Activated CD4-positive, alpha-beta T cell treated with anti-CD3 and anti-CD28 coated beads, Interleukin-2, amount 50 U/mL, for 4 hours (primary cell): ENCODE measurements at regions not wholly inside any gene's neighbourhood (a gene's known extent, or its start where the extent isn't known, plus 50 kb on each side); places are given as distances from the start of the nearest gene placed in this dataset.
"Not testable (repeated sequence)": the region's sequence is repeated elsewhere in the genome, so short reads cannot be mapped to it uniquely, and the experiment has no call there.

Source experiments
- DNase-seq, 2 experiments: peaks; one replicate each; pipeline ENCODE4 v3.0.0-alpha.2; 2020

DNA sequence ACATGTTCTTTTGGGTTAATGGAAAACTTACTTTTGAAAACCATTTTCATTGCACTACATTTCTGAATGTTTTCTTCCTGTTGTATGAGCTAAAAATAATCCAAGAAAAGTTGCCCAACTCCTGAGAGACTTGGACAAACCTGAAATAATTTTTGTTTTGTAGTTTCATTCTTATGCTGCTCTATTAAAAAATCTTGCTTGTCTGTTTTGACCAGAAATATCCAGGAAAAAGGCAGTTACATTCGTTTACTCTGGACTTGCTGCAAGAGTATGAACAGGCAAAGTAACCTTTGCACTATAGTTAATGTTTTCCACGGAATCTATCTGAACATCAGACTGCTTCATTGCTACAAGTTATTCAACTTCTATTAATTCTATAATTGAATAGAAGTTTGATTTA is 200.1 kb upstream of the DAB2 start:
- no peak for DNase-seq

DNA sequence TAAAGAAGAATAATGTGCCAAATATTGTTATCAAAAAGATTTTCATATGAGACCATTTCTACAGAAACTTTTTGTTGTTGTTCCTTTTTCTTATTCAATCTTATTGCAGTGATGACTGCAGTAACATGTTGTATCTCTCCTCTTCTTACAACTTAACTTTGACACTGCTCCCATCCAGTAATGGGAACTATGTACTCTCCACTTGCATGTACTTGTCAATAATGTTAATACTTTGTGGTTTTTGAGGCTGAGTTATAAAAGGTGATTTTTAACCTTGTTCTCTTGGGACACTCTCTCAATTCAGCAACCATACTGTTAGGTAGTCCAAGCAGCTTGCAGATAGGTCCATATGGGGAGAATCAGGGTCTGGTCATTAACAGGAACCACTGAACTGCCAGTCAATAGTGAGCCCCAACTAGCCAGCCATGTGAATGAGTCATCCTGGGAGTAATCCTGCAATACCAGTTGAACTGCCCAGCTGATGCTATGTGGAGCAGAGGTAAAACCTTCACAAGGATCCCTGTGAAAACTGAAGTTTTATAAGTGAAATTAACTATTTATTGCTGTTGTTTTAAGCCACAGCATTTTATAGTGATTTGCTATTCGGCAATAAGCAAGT is 199.6 kb upstream of the DAB2 start:
- DNase-seq: no peak

DNA sequence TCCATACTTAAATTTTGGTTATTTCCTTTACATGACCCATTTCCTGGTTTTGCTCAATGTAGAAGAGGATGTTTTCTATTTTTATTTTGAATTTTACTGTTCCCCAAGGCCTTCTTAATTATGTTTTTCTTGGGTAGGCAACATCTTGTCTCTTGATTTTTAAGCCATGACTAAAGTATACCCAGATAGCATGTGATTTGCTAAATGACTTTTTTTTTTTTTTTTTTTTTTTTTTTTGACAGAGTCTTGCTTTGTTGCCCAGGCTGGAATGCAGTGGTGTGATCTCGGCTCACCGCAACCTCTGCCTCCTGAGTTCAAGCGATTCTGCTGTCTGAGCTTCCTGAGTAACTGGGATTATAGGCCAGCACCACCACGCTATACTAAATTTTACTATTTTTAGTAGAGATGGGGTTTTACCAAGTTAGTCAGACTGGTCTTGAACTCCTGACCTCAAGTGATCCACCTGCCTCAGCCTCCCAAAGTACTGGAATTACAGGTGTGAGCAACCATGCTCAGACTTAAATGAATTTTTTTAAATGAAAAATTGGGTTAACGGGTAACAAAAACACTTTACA is 198.6 kb upstream of the DAB2 start:
- no peak for DNase-seq

DNA sequence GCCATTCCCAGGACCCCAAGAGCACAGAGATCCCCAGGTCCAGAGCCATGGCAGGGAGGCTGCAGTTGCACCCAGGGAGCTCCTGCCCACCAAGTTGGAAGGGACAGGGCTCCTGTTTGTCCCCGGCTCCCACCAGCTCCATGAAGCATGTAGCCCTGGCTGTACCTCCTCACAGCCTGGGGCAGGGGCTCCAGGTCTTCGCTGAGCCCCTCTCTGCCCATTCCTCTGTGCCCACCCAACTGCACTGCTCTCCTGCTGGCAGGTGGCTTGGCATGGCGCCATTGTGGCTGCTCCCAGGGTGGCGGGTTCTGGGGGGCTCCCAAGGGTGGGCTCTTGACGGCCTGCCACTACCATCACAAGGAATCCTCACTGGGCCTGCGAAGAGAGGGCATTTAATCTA is 197.5 kb upstream of the DAB2 start:
- DNase-seq: no peak

DNA sequence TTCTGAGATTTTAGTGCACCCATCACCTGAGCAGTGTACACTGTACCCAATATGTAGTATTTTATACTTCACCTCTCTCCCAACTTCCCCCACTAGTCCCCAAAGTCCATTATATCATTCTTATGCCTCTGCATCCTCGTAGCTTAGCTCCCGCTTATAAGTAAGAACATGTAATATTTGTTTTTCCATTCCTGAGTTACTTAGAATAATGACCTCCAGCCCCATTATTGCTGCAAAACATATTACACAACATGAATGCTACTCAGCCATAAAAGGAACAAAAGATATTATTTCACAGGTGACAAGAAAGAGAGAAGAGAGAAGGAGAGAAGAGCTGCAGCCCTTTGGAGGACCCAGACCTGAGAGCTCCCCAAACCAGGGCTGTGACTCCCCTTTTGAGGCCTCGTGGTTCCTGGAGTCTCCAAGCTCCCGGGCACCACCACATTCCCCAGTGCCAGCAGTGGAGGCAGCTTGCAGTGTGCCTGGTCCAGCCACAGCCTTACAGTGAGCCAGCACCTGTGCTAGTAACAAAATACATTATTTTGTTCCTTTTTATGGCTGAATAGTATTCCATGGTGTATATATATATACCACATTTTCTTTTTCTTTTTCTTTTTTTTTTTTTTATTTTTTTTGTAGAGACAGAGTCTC is 194.5 kb upstream of the DAB2 start:
- DNase-seq: no peak

DNA sequence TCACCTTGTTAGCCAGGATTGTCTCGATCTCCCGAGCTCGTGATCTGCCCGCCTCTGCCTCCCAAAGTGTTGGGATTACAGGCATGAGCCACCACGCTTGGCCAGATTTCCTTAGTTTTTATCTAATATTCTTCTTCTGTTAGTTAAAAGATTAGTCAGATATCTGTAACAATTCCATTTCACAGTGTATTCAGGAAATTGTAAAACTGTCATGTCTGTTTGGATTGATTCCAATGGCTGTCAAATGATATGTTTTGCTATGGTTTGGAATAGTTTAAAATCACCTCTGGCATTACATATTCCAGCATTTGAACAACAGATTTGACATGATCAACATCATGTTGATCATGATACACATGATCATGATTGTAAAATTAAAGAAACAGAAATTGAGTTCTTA is 193.6 kb upstream of the DAB2 start:
- DNase-seq: no peak

DNA sequence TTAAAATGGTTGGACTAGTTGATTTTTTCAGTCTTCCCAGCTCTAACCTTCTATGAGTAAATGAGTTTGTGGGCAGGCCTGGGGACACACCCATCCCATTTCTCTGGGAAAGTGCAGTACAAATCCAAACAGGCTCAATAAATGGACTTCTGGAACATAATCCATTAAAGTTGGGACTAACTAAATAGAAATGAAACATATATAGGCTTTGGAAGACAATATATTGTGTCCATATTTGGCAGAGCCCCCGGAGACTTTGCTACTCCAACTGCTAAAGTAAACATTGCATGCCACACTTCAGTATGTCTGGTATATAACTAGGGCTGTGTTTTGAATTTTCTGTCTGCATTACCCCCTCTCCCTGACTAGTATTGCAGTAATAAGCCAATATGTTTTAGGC is 191.4 kb upstream of the DAB2 start:
- no peak for DNase-seq

DNA sequence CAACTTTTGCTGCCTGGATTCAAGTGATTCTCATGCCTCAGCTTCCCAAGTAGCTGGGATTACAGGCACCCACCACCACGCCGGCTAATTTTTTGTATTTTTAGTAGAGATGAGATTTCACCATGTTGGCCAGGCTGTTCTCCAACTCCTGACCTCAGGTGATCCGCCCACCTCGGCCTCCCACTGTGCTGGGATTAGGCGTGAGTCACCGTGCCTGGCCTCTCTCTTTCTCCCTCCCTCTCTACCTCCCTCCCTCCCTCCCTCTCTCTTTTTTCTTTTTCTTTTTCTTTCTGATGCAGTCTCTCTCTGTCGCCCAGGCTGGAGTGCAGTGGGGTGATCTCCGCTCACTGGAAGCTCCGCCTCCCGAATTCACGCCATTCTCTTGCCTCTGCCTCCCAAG is 186.3 kb upstream of the DAB2 start:
- DNase-seq: not testable (repeated sequence)

DNA sequence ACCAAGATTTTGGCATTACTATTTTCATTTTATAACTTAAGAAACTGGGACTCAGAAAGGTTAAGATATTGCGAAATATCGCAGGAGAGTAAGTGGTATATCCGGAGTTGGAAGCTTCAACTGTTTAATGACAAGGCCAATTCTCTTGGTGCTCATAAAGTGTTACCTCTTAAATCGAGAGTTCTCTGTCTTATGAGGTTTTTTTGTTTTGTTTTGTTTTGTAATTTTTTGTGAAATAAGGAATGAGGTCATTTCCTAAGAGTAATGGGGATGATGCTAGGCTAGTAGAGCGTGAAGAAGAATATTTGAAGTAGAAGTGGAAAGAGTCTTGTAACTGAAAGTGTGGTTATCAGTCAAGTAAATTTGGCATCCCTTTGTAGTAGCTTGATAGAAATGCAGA is 183.2 kb upstream of the DAB2 start:
- no peak for DNase-seq

DNA sequence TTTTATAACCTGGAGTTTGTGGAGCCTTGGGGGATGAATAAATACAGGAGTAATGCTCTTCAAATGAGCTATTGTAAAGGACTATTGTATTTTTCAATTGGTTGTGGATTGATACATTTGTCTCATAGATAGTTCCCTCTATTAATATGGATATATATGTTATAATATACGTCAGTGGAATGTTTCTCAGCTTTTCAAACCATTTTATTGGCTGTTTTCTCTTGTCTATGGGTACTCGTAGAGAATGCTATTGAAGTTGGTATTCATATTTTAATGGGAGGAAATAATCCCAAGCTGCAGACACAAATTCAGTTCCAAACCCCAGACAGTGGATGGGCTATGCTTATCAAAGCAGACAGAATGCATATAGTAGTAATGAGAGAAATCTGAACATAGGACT is 181.8 kb upstream of the DAB2 start:
- DNase-seq: no peak

DNA sequence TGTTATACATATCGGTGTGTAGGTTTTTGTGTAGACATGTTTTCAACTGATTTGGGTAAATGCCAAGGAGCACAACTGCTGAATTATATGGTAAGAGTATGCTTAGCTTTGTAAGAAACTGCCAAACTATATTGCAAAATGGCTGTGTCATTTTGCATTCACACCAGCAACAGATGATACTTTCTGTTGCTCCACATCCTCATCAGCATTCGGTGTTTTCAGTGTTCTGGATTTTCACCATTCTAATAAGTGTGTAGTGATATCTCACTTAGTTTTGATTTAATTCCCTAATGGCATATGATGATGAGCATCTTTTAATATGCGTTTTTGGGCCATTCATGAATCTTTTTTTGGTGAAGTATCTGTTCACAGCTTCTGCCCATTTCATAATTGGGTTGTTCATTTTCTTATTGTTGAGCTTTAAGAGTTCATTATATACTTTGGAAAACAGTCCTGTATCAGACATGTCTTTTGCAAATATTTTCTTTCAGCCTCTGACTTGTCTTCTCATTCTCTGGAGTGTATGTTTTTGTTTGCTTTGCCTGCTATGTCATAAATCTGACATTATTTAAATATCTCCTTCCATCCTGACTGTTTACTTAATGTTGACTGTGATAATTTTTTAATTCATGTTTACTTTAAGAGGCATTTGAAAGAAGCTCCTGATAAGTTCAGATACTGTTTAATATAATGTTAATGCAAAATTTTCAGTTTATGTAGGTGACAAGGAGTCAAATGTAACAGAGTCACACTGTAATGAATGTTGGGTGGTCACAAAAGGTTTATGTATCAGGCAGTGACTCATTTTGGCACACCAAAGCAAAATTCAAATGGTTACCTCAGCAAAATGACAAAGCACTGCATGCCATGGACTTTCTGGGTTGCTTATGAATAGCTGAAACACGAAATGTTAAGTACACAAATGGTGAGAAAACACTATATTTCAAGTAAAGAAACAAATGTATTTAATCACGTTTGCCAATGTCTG is 181.1 kb upstream of the DAB2 start:
- no peak for DNase-seq

DNA sequence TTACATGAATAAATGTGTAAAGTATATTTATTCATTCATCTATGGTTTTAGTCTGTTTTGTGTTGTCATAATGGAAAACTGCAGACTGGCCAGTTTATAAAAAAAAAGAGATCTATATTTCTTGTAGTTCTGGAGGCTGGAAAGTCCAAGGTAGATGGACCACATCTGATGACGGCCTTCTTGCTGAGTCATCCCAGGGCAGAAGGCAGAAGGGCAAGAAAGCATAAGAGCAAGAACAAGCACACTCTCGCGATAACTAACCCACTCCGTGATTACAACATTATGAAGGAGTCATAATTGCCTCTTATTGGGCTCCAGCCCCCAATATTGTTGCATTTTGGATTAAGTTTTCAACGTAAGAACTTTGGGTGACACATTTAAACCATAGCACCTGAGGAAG is 180.4 kb upstream of the DAB2 start:
- DNase-seq: no peak

DNA sequence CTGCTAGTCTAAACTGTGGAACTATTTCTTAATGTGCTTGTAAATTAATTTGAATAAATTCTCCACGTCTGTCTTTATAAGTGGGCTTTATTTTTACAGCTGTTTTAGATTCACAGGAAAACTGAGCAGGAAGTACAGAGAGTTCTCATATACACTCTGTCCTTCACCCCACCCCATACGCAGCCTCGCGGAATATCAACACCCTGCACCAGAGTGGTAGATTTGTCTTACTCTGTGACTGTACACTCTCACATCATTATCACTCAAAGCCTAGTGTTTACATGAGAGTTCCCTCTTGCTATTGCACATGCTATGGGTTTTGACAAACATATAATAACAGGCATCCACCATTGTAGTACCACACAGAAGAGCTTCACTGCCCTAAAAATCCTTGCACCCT is 179.7 kb upstream of the DAB2 start:
- DNase-seq: no peak

DNA sequence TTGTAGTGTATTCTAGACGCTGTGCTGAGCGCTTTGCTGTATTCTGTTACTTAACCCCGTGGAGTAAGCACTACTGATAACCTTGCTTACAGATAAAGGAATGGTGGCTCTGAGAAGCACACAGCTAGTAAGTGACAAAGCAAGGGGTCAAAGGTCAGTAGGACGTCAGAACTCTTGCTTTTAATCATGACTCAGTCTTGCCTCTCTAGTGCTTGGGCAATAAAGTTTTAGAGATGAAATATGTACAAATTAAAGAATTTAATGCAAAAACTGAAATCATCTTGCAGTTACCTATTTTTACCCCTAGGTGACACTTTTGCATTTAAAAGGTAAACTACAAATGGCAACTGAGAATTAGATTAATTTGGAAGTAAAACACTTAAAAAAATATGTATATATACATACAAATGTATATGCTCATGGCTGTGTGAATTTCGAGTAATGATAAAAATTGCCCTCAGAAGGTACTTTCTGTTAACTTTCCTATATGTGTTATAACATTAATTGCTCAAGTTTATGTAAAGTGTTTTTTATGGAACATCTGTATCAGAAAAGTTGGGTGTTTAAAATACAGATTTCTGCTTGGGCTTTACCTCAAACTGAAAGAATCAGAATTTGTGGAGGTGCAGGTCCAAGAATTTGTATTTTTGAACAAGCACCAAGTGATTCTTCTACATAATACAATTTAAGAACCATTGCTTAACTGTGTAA is 175.1 kb upstream of the DAB2 start:
- no peak for DNase-seq

DNA sequence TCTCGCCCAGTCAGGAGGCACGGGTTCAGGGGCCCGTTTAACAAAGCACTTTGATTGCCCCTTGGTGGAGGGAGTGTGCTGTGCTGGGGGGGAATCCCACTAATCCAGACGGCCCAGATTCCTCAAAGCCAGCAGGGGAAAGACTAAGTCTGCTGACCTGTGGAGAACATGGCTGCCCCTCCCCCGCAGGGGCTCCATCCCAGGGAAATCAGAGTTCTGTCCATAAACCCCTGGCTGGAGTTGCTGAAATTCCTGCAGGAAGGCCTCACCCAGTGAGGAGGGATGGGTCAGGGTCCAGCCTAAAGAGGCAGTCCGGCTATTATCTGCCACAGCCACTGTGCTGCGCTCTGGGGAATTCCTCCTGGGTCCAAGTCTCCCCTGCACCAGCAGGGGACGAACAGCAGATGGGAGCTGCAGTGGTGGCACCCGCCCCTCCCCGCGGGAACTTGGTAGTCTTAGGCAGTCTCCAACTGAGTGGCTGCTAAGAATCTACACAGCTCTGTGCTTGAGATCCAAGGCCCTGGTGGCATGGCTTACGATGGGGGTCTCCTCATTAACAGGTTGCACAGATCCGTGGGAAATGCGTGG is 174.0 kb upstream of the DAB2 start:
- DNase-seq: no peak

DNA sequence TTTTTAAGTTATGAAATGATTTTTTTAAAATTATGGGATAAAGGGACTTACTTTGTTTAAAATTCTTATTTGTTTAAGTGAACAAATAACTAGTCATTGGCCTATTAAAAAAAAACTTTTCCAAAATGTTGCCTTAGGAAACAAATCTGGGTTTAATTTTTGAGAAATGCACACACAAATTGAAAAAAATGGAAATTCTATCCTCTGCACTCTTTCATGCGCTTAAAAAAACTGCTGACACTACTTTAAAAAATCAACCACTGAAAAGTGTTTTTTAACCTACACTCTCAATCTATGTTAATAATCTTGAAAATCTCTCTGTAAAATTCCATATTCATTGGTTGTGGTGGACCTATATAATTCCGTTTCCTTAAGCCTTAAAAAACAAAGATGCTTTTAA is 163.4 kb upstream of the DAB2 start:
- DNase-seq: no peak

DNA sequence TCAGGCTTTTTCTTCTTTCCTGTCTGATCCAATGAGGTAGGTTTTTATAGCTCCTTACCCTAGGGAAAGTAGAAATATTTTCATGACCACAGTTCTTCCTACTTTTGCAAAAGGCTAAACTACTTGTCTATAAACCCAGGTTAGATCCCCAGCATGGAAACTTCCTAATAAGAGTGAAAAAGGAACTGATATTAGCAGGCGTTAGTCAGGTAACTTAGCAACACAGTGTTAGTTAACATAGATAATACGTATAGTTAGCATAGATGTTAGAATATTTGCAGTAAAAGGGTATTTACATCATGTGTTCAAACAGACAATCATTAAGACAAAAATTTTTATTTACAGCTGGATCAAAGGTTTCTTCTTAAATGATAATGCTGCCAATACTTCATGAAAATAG is 162.9 kb upstream of the DAB2 start:
- no peak for DNase-seq

DNA sequence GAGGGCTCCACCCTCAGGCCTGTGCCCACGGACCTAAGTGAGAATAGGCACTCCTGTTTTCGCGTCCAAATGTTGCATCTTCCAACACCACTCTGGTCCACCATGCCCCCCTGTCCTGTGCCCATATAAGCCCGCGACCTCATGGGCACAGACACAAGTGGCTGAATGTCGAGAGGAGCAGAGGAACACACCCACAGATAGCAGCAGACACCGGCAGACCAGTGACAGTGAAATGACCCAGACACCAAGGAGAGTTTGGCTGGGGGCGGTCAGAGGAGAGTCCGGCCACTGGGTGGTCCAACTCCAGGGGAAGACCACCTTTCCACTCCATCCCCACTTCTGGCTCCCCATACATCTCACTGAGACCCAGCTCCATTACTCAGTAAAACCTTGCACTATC is 161.4 kb upstream of the DAB2 start:
- no peak for DNase-seq

DNA sequence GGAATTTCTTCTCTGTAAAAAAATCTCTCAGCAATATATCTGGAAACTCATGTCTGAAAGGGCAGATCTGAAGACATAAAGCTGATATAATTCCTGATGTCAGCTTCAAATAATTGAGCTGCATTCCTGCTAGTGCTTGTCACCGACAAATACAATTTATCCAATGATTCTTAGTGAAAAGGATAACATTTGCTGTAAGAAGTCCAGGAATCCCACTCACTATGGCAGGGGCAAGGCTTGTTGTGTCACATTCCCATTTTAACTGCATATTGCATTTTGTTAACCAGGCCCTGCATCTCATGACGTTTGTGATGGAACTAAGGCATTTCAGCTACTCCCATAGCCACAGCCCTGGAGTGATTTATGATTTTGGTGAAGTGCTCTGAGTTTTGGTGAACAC is 160.1 kb upstream of the DAB2 start:
- DNase-seq: no peak

DNA sequence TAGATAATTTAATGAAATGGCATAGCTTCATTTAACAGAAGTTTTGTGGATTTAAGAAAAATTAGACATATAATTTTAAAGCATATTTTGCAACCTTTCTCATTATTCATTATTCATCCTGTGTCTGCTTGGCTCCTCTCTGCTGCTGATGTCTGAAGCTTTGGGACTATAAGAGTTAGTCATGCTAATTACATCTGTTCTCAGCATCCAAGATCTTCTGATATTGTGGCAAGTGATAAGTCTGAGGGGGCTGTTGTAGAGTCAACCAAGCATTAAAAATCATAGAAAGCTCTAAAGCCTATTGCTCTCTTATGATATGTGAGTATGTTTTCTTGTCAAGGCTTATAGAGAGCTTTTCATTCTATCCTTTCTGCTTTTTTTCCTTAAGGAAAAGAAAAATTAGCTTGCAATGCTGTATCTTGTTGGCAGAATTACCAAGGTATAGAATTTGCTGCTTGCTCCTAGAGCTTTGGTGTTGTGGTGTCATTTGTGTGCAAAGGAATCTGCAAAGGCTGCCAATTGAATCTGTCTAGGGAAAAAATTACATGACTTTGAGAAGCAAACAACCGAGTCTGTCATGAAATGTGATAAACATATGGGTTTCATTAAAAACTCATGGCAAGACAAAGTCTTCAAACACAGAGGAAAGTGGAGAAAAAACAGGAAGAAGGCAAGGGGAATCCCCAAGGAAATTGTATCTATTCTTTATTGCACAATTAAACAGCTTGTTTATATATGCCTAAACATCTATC is 156.1 kb upstream of the DAB2 start:
- no peak for DNase-seq

DNA sequence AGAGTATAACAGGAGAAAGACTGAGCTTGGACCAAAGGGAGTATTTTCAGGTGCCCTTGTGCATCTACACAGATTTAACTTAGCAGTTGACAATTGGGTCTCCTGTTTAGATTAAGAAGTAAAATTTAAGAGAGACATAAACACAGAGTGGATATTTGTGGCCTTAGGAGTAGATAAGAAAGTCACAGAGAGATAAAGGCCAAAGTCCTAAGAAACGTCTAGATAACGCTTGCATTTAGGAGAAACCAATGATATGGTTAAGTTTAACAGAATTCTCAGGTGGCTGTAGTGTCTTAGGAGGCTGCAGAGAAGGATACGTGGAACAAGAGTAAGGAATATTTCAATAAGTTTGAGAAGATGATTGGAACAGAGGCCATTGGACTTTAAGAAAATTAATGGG is 155.0 kb upstream of the DAB2 start:
- DNase-seq: no peak
